SK-N-SH (cell line): ENCODE measurements at regions not wholly inside any gene's neighbourhood (a gene's known extent, or its start where the extent isn't known, plus 50 kb on each side); places are given as distances from the start of the nearest gene placed in this dataset.

Source experiments
- CTCF ChIA-PET: fragments of 300-600, 350-600 bp; formaldehyde crosslinking; extraction: SDS; loops from one replicate; lab custom pipeline; 2021; lab: Yijun Ruan, JAX
- POLR2A ChIA-PET: fragments of 350-600 bp; sonication (Branson Sonifier 250); formaldehyde crosslinking; extraction: SDS; loops from one replicate; lab custom pipeline; 2020; ENCODE audit warnings: antibody characterized with exemption, inconsistent platforms; lab: Yijun Ruan, JAX
- DNase-seq: peaks from one replicate; pipeline ENCODE4 v3.0.0; 2012
- H2AFZ ChIP-seq: fragments of 200-600 bp; sonication (generic); 2 replicates; pipeline ENCODE4 v1.8.1; 2016; ENCODE audit warnings: antibody characterized with exemption, mild to moderate bottlenecking, low read depth
- H3F3A ChIP-seq: fragments of 200-600 bp; sonication (generic); replicated peaks from 2 replicates; pipeline ENCODE3; 2016; ENCODE audit warnings: antibody characterized with exemption, mild to moderate bottlenecking; ENCODE audit not compliant: insufficient read depth
- H3K27ac ChIP-seq, 2 experiments: fragments of 200-500 bp in 1 of 2; fragments of 200-600 bp in 1 of 2; sonication (Bioruptor generic) in 1 of 2; sonication (generic), shearing (Covaris generic) in 1 of 2; 2 replicates each; pipeline versions ENCODE4 v1.5.1 to v1.6.1; 2014 to 2016; ENCODE audit warnings: low read depth in 2 of 2, inconsistent platforms in 1 of 2, low read length in 1 of 2, mild to moderate bottlenecking in 1 of 2, mixed read lengths in 1 of 2
- H3K27me3 ChIP-seq: fragments of 200-600 bp; sonication (generic), shearing (Covaris generic); 2 replicates; pipeline ENCODE4 v1.6.1; 2016; ENCODE audit warnings: mixed run types; ENCODE audit not compliant: insufficient read depth
- H3K36me3 ChIP-seq, 2 experiments: fragments of 200-500 bp in 1 of 2; fragments of 200-600 bp in 1 of 2; sonication (Bioruptor generic) in 1 of 2; sonication (generic) in 1 of 2; replicated peaks in 1 of 2; 2 replicates each; pipeline versions ENCODE3 to v1.5.1; 2014 to 2016; ENCODE audit warnings: low read length in 1 of 2, mild to moderate bottlenecking in 1 of 2; ENCODE audit not compliant: insufficient read depth in 2 of 2, control insufficient read depth in 1 of 2
- H3K4me1 ChIP-seq, 2 experiments: fragments of 200-500 bp in 1 of 2; fragments of 200-600 bp in 1 of 2; sonication (Bioruptor generic) in 1 of 2; sonication (generic), shearing (Covaris generic) in 1 of 2; 2 replicates each; pipeline versions ENCODE4 v1.5.1 to v1.6.1; 2014 to 2016; ENCODE audit warnings: low read depth in 1 of 2, low read length in 1 of 2, mixed run types in 1 of 2; ENCODE audit not compliant: insufficient read depth in 2 of 2, control insufficient read depth in 1 of 2
- H3K4me2 ChIP-seq: fragments of 200-600 bp; sonication (generic), shearing (Covaris generic); 2 replicates; pipeline ENCODE4 v1.6.1; 2017; ENCODE audit warnings: mixed run types
- H3K4me3 ChIP-seq, 2 experiments: fragments of 200-500 bp in 1 of 2; fragments of 200-600 bp in 1 of 2; sonication (Bioruptor generic) in 1 of 2; sonication (generic), shearing (Covaris generic) in 1 of 2; 2 replicates each; pipeline versions ENCODE4 v1.5.1 to v1.8.1; 2014 to 2016; ENCODE audit warnings: low read depth in 2 of 2, inconsistent platforms in 1 of 2, low read length in 1 of 2, mild to moderate bottlenecking in 1 of 2, mixed read lengths in 1 of 2, moderate library complexity in 1 of 2
- H3K79me2 ChIP-seq: fragments of 200-600 bp; sonication (generic); 2 replicates; pipeline ENCODE4 v1.8.1; 2017; ENCODE audit warnings: mild to moderate bottlenecking; ENCODE audit not compliant: insufficient read depth
- H3K9ac ChIP-seq: fragments of 200-600 bp; sonication (generic); 2 replicates; pipeline ENCODE4 v1.6.1; 2017; ENCODE audit warnings: mixed run types
- H3K9me2 ChIP-seq: fragments of 200-600 bp; sonication (generic); 2 replicates; pipeline ENCODE4 v1.6.1; 2017; ENCODE audit warnings: mixed run types
- H3K9me3 ChIP-seq: fragments of 200-600 bp; sonication (generic); 2 replicates; pipeline ENCODE4 v1.6.1; 2017; ENCODE audit warnings: mixed run types, mild to moderate bottlenecking, moderate library complexity
- H4K20me1 ChIP-seq: fragments of 200-600 bp; sonication (generic); 2 replicates; pipeline ENCODE4 v1.6.1; 2017; ENCODE audit warnings: mild to moderate bottlenecking, mixed run types; ENCODE audit not compliant: insufficient read depth
- ELF1 ChIP-seq: IDR thresholded peaks from 2 replicates; pipeline ENCODE4 v1.4.0; 2012
- EZH2phosphoT487 ChIP-seq: fragments of 200-600 bp; sonication (generic); IDR thresholded peaks from 2 replicates; pipeline ENCODE4 v1.6.1; 2017; ENCODE audit warnings: low read depth, mixed run types, mild to moderate bottlenecking, antibody characterized with exemption, moderate library complexity, borderline replicate concordance
- FOXJ3 ChIP-seq: sonication (generic); formaldehyde crosslinking; IDR thresholded peaks from 2 replicates; pipeline ENCODE4 v1.5.1; 2020; ENCODE audit warnings: mild to moderate bottlenecking, missing genetic modification reagents
- FOXM1 ChIP-seq: IDR thresholded peaks from 2 replicates; pipeline ENCODE4 v1.4.0; 2012; ENCODE audit warnings: low read depth, mild to moderate bottlenecking
- JUND ChIP-seq: IDR thresholded peaks from 2 replicates; pipeline ENCODE4 v1.4.0; 2012
- MEF2A ChIP-seq: IDR thresholded peaks from 2 replicates; pipeline ENCODE4 v1.4.0; 2012; ENCODE audit warnings: low read depth, borderline replicate concordance
- MXI1 ChIP-seq: IDR thresholded peaks from 2 replicates; pipeline ENCODE4 v1.6.1; 2012; ENCODE audit warnings: mild to moderate bottlenecking, low read depth, low read length, improper control_type of control experiment
- NRF1 ChIP-seq: IDR thresholded peaks from 2 replicates; pipeline ENCODE4 v1.6.1; 2012; ENCODE audit warnings: low read depth, mild to moderate bottlenecking, low read length
- RCOR1 ChIP-seq: fragments of 150-350 bp; IDR thresholded peaks from 2 replicates; pipeline ENCODE4 v1.6.1; 2017; ENCODE audit warnings: antibody characterized with exemption, low read length
- RFX5 ChIP-seq: IDR thresholded peaks from 2 replicates; pipeline ENCODE4 v1.6.1; 2012; ENCODE audit warnings: mild to moderate bottlenecking, improper control_type of control experiment, low read length
- RXRA ChIP-seq: IDR thresholded peaks from 2 replicates; pipeline ENCODE4 v1.4.0; 2012; ENCODE audit warnings: low read depth, mild to moderate bottlenecking, borderline replicate concordance
- SMC3 ChIP-seq: IDR thresholded peaks from 2 replicates; pipeline ENCODE4 v1.6.1; 2012; ENCODE audit warnings: low read depth, low read length, improper control_type of control experiment
- TAF1 ChIP-seq: IDR thresholded peaks from 2 replicates; pipeline ENCODE4 v1.6.1; 2012; ENCODE audit warnings: low read depth, mild to moderate bottlenecking, low read length, moderate library complexity, borderline replicate concordance
- TCF12 ChIP-seq: IDR thresholded peaks from 2 replicates; pipeline ENCODE4 v1.4.0; 2012
- TEAD4 ChIP-seq: IDR thresholded peaks from 2 replicates; pipeline ENCODE4 v1.4.0; 2012; ENCODE audit warnings: mild to moderate bottlenecking, borderline replicate concordance; ENCODE audit not compliant: insufficient read depth
- WGBS: methylation state at CpG from one replicate; pipeline ENCODE4 v1.1.6; 2017; ENCODE audit warnings: low lambda C conversion rate; 5-methylcytosine and 5-hydroxymethylcytosine counted together
- TF ChIP-seq, protein P1 (sequence below): IDR thresholded peaks from 2 replicates; pipeline ENCODE4 v1.4.0; 2012; ENCODE audit warnings: low read depth, borderline replicate concordance
- TF ChIP-seq, protein P2 (sequence below): fragments of 150-350 bp; IDR thresholded peaks from 2 replicates; pipeline ENCODE4 v1.6.1; 2016; ENCODE audit warnings: mild to moderate bottlenecking, low read depth, low read length
- TF ChIP-seq, protein P3 (sequence below): IDR thresholded peaks from 2 replicates; pipeline ENCODE4; 2012
- TF ChIP-seq, protein P4 (sequence below): IDR thresholded peaks from 2 replicates; pipeline ENCODE4 v1.4.0; 2012; ENCODE audit warnings: low read depth
- TF ChIP-seq, protein P5 (sequence below): fragments of 200-600 bp; sonication (generic); IDR thresholded peaks from 2 replicates; pipeline ENCODE4 v1.6.1; 2017; ENCODE audit warnings: antibody characterized with exemption, mild to moderate bottlenecking, moderate library complexity
- TF ChIP-seq, protein P6 (sequence below): fragments of 150-350 bp; IDR thresholded peaks from 2 replicates; pipeline ENCODE4 v1.6.1; 2017; ENCODE audit warnings: antibody characterized with exemption, low read length, low read depth, borderline replicate concordance

DNA sequence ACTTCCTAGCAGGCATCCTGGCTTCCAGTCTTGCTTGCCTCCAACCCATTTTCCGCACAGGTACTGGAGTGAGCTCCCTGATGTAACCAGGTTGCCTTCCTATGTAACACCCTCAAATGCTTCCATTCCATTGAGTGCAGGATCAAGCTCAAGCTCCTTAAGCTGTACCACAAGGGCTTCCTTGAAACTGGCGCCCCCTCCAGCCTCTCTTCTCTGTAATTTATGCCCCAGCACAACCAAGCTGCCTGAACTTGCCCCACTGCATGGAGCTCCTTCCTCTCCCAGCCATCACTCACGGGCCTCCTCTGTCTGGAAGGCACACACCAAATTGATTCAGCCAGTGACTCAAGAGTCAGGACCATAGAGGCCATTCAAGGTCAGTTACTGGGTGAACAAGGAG, 234.8 kb upstream of the RPL38 start:
- Histone ChIP-seq H3K4me2 (no peak overlapping the region), H3K4me3 (no peak overlapping the region), H3K27ac (no peak overlapping the region), H3K9me2 (no peaks in the 10 kb centered on the region), H3K36me3 (no peaks in the 10 kb centered on the region), H3F3A (no peaks in the 10 kb centered on the region), H2AFZ (no peak overlapping the region), H3K9ac (no peak overlapping the region), H3K9me3 (no peaks in the 10 kb centered on the region), H4K20me1 (no peaks in the 10 kb centered on the region), H3K27me3 (no peaks in the 10 kb centered on the region), H3K79me2 (no peaks in the 10 kb centered on the region), H3K4me1 (peaks cover 0 to 11% of the 10 kb centered on the region in 2 experiments; a peak in 1 of 4 replicates)
- ChIA-PET POLR2A (no interaction called here), CTCF (interaction anchor here (0.9 to 6.4 kb wide), 6 partner anchors 12 to 326 kb away, joined by 3 to 37 read pairs (median 4); no protein-coding TSS in a partner anchor)
- no peak for TF ChIP-seq RCOR1
- no peak for TF ChIP-seq TEAD4
- TF ChIP-seq, protein P1, sequence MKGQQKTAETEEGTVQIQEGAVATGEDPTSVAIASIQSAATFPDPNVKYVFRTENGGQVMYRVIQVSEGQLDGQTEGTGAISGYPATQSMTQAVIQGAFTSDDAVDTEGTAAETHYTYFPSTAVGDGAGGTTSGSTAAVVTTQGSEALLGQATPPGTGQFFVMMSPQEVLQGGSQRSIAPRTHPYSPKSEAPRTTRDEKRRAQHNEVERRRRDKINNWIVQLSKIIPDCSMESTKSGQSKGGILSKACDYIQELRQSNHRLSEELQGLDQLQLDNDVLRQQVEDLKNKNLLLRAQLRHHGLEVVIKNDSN: no peak
- no peak for TF ChIP-seq ELF1
- TF ChIP-seq FOXJ3 (CRISPR knock-in tag): no peak
- TF ChIP-seq RFX5: no peak
- TF ChIP-seq EZH2phosphoT487: no peak
- TF ChIP-seq MEF2A: no peak
- TF ChIP-seq, protein P2, sequence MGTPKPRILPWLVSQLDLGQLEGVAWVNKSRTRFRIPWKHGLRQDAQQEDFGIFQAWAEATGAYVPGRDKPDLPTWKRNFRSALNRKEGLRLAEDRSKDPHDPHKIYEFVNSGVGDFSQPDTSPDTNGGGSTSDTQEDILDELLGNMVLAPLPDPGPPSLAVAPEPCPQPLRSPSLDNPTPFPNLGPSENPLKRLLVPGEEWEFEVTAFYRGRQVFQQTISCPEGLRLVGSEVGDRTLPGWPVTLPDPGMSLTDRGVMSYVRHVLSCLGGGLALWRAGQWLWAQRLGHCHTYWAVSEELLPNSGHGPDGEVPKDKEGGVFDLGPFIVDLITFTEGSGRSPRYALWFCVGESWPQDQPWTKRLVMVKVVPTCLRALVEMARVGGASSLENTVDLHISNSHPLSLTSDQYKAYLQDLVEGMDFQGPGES: no peak
- TF ChIP-seq, protein P3, sequence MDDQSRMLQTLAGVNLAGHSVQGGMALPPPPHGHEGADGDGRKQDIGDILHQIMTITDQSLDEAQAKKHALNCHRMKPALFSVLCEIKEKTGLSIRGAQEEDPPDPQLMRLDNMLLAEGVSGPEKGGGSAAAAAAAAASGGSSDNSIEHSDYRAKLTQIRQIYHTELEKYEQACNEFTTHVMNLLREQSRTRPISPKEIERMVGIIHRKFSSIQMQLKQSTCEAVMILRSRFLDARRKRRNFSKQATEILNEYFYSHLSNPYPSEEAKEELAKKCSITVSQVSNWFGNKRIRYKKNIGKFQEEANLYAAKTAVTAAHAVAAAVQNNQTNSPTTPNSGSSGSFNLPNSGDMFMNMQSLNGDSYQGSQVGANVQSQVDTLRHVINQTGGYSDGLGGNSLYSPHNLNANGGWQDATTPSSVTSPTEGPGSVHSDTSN: no peak
- 11% methylated on average over 3 of the region's 3 CpGs for WGBS
- DNase-seq: no peak

DNA sequence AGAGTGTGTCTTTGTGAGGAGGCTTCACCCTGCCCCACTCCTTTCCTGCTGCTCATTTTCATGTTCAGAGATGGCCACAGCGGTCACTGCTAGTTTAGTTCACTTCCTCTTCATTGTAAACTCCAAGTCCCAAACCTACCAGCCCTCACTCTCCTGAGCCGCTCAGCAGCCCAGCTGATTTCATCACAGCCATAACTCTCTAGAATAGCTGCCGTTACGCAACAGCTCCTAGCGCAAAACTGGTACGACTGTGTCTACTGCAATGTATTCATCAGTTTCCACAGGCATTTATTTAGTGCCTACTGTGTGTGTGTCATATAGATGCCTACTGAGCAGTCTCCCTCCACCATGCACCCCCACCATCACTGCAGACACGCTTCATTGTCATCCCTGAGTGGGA, 233.5 kb upstream of the RPL38 start:
- no peak overlapping the region for H3K4me3 ChIP-seq
- H3F3A ChIP-seq: no peaks in the 10 kb centered on the region
- no peaks in the 10 kb centered on the region for H4K20me1 ChIP-seq
- H3K36me3 ChIP-seq: no peaks in the 10 kb centered on the region
- TF ChIP-seq SMC3 (no peak), ELF1 (no peak), JUND (no peak), TCF12 (no peak), RXRA (no peak), MXI1 (no peak), FOXM1 (no peak), TEAD4 (no peak), NRF1 (no peak), TAF1 (no peak)
- TF ChIP-seq, protein P4, sequence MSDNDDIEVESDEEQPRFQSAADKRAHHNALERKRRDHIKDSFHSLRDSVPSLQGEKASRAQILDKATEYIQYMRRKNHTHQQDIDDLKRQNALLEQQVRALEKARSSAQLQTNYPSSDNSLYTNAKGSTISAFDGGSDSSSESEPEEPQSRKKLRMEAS: no peak
- TF ChIP-seq, protein P5, sequence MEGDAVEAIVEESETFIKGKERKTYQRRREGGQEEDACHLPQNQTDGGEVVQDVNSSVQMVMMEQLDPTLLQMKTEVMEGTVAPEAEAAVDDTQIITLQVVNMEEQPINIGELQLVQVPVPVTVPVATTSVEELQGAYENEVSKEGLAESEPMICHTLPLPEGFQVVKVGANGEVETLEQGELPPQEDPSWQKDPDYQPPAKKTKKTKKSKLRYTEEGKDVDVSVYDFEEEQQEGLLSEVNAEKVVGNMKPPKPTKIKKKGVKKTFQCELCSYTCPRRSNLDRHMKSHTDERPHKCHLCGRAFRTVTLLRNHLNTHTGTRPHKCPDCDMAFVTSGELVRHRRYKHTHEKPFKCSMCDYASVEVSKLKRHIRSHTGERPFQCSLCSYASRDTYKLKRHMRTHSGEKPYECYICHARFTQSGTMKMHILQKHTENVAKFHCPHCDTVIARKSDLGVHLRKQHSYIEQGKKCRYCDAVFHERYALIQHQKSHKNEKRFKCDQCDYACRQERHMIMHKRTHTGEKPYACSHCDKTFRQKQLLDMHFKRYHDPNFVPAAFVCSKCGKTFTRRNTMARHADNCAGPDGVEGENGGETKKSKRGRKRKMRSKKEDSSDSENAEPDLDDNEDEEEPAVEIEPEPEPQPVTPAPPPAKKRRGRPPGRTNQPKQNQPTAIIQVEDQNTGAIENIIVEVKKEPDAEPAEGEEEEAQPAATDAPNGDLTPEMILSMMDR: no peak
- TF ChIP-seq, protein P2: no peak
- TF ChIP-seq, protein P6, sequence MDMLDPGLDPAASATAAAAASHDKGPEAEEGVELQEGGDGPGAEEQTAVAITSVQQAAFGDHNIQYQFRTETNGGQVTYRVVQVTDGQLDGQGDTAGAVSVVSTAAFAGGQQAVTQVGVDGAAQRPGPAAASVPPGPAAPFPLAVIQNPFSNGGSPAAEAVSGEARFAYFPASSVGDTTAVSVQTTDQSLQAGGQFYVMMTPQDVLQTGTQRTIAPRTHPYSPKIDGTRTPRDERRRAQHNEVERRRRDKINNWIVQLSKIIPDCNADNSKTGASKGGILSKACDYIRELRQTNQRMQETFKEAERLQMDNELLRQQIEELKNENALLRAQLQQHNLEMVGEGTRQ: no peak
- peaks cover 0 to 19% of the 10 kb centered on the region in 2 experiments; a peak in 1 of 4 replicates for H3K4me1 ChIP-seq
- no peaks in the 10 kb centered on the region for H3K79me2 ChIP-seq
- 53% methylated on average over 7 of the region's 7 CpGs for WGBS
- H3K9ac ChIP-seq: no peak overlapping the region
- H3K27me3 ChIP-seq: no peaks in the 10 kb centered on the region
- POLR2A ChIA-PET: no interaction called here
- DNase-seq: no peak
- H3K9me3 ChIP-seq: no peaks in the 10 kb centered on the region
- no peak overlapping the region for H3K27ac ChIP-seq
- no peak overlapping the region for H2AFZ ChIP-seq
- CTCF ChIA-PET: interaction anchor here (0.6 to 6.4 kb wide), 4 partner anchors 13 to 230 kb away, joined by 3 to 37 read pairs (median 4); no protein-coding TSS in a partner anchor
- no peaks in the 10 kb centered on the region for H3K9me2 ChIP-seq
- no peak overlapping the region for H3K4me2 ChIP-seq
